GM19240 (cell line): ENCODE measurements at regions not wholly inside any gene's neighbourhood (a gene's known extent, or its start where the extent isn't known, plus 50 kb on each side); places are given as distances from the start of the nearest gene placed in this dataset.
"Not testable (repeated sequence)": the region's sequence is repeated elsewhere in the genome, so short reads cannot be mapped to it uniquely, and the experiment has no call there.

Experiments used
- DNase-seq: peaks from one replicate; pipeline ENCODE4 v3.0.0; 2011; ENCODE audit warnings: low spot score; ENCODE audit not compliant: insufficient read length

- no peak for DNase-seq
These were observed 318.3 kb downstream of the TMEM167A start for GRCh38 chr5:82758881-82759280.

GRCh38 chr5:82754759-82755158 lies 322.4 kb downstream of the TMEM167A start:
- DNase-seq: peak; percentile 6

- no peak for DNase-seq
These were observed 323.0 kb downstream of the TMEM167A start for GRCh38 chr5:82754036-82754746.

GRCh38 chr5:82753374-82753773 lies 323.8 kb downstream of the TMEM167A start:
- DNase-seq: no peak

- DNase-seq: no peak
These were observed 327.8 kb downstream of the TMEM167A start for GRCh38 chr5:82749461-82749820.

- DNase-seq: no peak
These were observed 328.3 kb downstream of the TMEM167A start for GRCh38 chr5:82748688-82749460.

- DNase-seq: no peak
These were observed 329.2 kb downstream of the TMEM167A start for GRCh38 chr5:82747986-82748385.

- no peak for DNase-seq
These were observed 332.2 kb downstream of the TMEM167A start for GRCh38 chr5:82745016-82745415.

GRCh38 chr5:82738681-82739269 lies 338.4 kb downstream of the TMEM167A start:
- no peak for DNase-seq

GRCh38 chr5:82735160-82735789 lies 341.9 kb downstream of the TMEM167A start:
- no peak for DNase-seq

- DNase-seq: no peak
These were observed 342.8 kb downstream of the TMEM167A start for GRCh38 chr5:82734347-82734746.

- no peak for DNase-seq
These were observed 346.3 kb downstream of the TMEM167A start for GRCh38 chr5:82730913-82731312.

GRCh38 chr5:82728926-82729702 lies 348.1 kb downstream of the TMEM167A start:
- DNase-seq: no peak

- no peak for DNase-seq
These were observed 354.0 kb downstream of the TMEM167A start for GRCh38 chr5:82723168-82723567.

GRCh38 chr5:82721087-82721410 lies 356.1 kb downstream of the TMEM167A start:
- DNase-seq: no peak

- DNase-seq: no peak
These were observed 356.7 kb downstream of the TMEM167A start for GRCh38 chr5:82720213-82721086.

- DNase-seq: no peak
These were observed 357.8 kb downstream of the TMEM167A start for GRCh38 chr5:82719368-82719767.

GRCh38 chr5:82717738-82718137 lies 359.5 kb downstream of the TMEM167A start:
- DNase-seq: no peak

- DNase-seq: not testable (repeated sequence)
These were observed 362.5 kb downstream of the TMEM167A start for GRCh38 chr5:82714732-82715131.

GRCh38 chr5:82713811-82714210 lies 363.4 kb downstream of the TMEM167A start:
- no peak for DNase-seq
